Kidney capillary endothelial cell (primary cell): ENCODE measurements at regions not wholly inside any gene's neighbourhood (a gene's known extent, or its start where the extent isn't known, plus 50 kb on each side); places are given as distances from the start of the nearest gene placed in this dataset.
"Not testable (repeated sequence)": the region's sequence is repeated elsewhere in the genome, so short reads cannot be mapped to it uniquely, and the experiment has no call there.

Experiments
- DNase-seq: peaks from one replicate; pipeline ENCODE4 v3.0.0-alpha.2; 2018; ENCODE audit warnings: low spot score

GRCh38 chr5:38645508-38645907 lies 89.1 kb upstream of the LIFR start:
- DNase-seq: no peak

GRCh38 chr5:38648703-38649291 lies 92.4 kb upstream of the LIFR start:
- DNase-seq: no peak

- no peak for DNase-seq
These were observed 94.1 kb upstream of the LIFR start for GRCh38 chr5:38650540-38650939.

GRCh38 chr5:38650946-38651345 lies 94.5 kb upstream of the LIFR start:
- peak; percentile 97 for DNase-seq

- DNase-seq: no peak
These were observed 95.4 kb upstream of the LIFR start for GRCh38 chr5:38651806-38652205.

GRCh38 chr5:38653389-38653788 lies 96.9 kb upstream of the LIFR start:
- no peak for DNase-seq

GRCh38 chr5:38655691-38656090 lies 99.2 kb upstream of the LIFR start:
- no peak for DNase-seq

- no peak for DNase-seq
These were observed 100.1 kb upstream of the LIFR start for GRCh38 chr5:38656568-38656967.

- no peak for DNase-seq
These were observed 100.6 kb upstream of the LIFR start for GRCh38 chr5:38657020-38657419.

- no peak for DNase-seq
These were observed 103.8 kb upstream of the LIFR start for GRCh38 chr5:38660194-38660668.

- peak; percentile 2 for DNase-seq
These were observed 105.6 kb upstream of the LIFR start for GRCh38 chr5:38662090-38662489.

GRCh38 chr5:38663249-38663648 lies 106.8 kb upstream of the LIFR start:
- no peak for DNase-seq

GRCh38 chr5:38666668-38667498 lies 110.4 kb upstream of the LIFR start:
- DNase-seq: peak; percentile 30

- DNase-seq: no peak
These were observed 111.0 kb upstream of the LIFR start for GRCh38 chr5:38667499-38667776.

GRCh38 chr5:38669361-38669880 lies 113.0 kb upstream of the LIFR start:
- DNase-seq: no peak

GRCh38 chr5:38670066-38670465 lies 113.6 kb upstream of the LIFR start:
- no peak for DNase-seq

GRCh38 chr5:38670878-38671277 lies 114.4 kb upstream of the LIFR start:
- no peak for DNase-seq

- no peak for DNase-seq
These were observed 115.8 kb upstream of the LIFR start for GRCh38 chr5:38672059-38672788.

- peak; percentile 17 for DNase-seq
These were observed 117.2 kb upstream of the LIFR start for GRCh38 chr5:38673671-38674071.

GRCh38 chr5:38675443-38675842 lies 119.0 kb upstream of the LIFR start:
- no peak for DNase-seq

GRCh38 chr5:38677636-38678035 lies 121.2 kb upstream of the LIFR start:
- DNase-seq: no peak

- DNase-seq: no peak
These were observed 121.6 kb upstream of the LIFR start for GRCh38 chr5:38678076-38678475.

GRCh38 chr5:38678697-38679096 lies 122.3 kb upstream of the LIFR start:
- not testable (repeated sequence) for DNase-seq
